Astrocyte (in vitro differentiated cells and primary cell): ENCODE measurements at regions not wholly inside any gene's neighbourhood (a gene's known extent, or its start where the extent isn't known, plus 50 kb on each side); places are given as distances from the start of the nearest gene placed in this dataset.

Source experiments
- DNase-seq: peaks from one replicate; pipeline ENCODE4 v3.0.0-alpha.2; 2010; ENCODE audit warnings: low read depth
- FAIRE-seq: peaks from 2 replicates; lab custom pipeline; 2011; peaks lifted over from hg19 to GRCh38; lab: Jason Lieb, UNC
- H2AFZ ChIP-seq: 2 replicates; pipeline ENCODE4 v1.6.0; 2012; ENCODE audit warnings: low read depth, low read length, inconsistent platforms
- H3K27ac ChIP-seq: 2 replicates; pipeline ENCODE4 v1.5.1; 2011; ENCODE audit warnings: low read depth, low read length, inconsistent platforms
- H3K27me3 ChIP-seq: 2 replicates; pipeline ENCODE4 v1.6.0; 2011; ENCODE audit warnings: low read length, inconsistent platforms; ENCODE audit not compliant: insufficient read depth
- H3K36me3 ChIP-seq: 2 replicates; pipeline ENCODE4 v1.5.1; 2011; ENCODE audit warnings: low read length, inconsistent platforms; ENCODE audit not compliant: insufficient read depth
- H3K4me1 ChIP-seq: 2 replicates; pipeline ENCODE4 v1.5.1; 2011; ENCODE audit warnings: low read length, inconsistent platforms; ENCODE audit not compliant: insufficient read depth
- H3K4me2 ChIP-seq: 2 replicates; pipeline ENCODE4 v1.6.0; 2012; ENCODE audit warnings: low read length, inconsistent platforms
- H3K4me3 ChIP-seq: 2 replicates; pipeline ENCODE4 v1.5.1; 2011; ENCODE audit warnings: low read depth, mild to moderate bottlenecking, low read length, inconsistent platforms; ENCODE audit not compliant: insufficient read depth
- H3K79me2 ChIP-seq: 2 replicates; pipeline ENCODE4 v1.6.0; 2012; ENCODE audit warnings: mild to moderate bottlenecking, low read length, inconsistent platforms; ENCODE audit not compliant: insufficient read depth
- H3K9ac ChIP-seq: 2 replicates; pipeline ENCODE4 v1.6.0; 2012; ENCODE audit warnings: mild to moderate bottlenecking, low read length, inconsistent platforms
- H3K9me3 ChIP-seq: 2 replicates; pipeline ENCODE4 v1.5.1; 2012; ENCODE audit warnings: low read depth, mild to moderate bottlenecking, low read length, inconsistent platforms; ENCODE audit not compliant: insufficient read depth
- H4K20me1 ChIP-seq: 2 replicates; pipeline ENCODE4 v1.6.0; 2012; ENCODE audit warnings: low read length, inconsistent platforms; ENCODE audit not compliant: insufficient read depth
- H3K27ac Mint-ChIP-seq: one replicate; pipeline ENCODE4 v1.8.0; 2021; ENCODE audit warnings: mild to moderate bottlenecking, mixed read lengths; ENCODE audit not compliant: unreplicated experiment
- H3K27me3 Mint-ChIP-seq: one replicate; pipeline ENCODE4 v1.8.0; 2021; ENCODE audit warnings: low read depth, mixed read lengths; ENCODE audit not compliant: unreplicated experiment
- H3K36me3 Mint-ChIP-seq: one replicate; pipeline ENCODE4 v1.8.0; 2021; ENCODE audit warnings: low read depth, mixed read lengths; ENCODE audit not compliant: unreplicated experiment
- H3K4me1 Mint-ChIP-seq: one replicate; pipeline ENCODE4 v1.8.0; 2021; ENCODE audit warnings: low read depth, mixed read lengths; ENCODE audit not compliant: unreplicated experiment
- H3K4me3 Mint-ChIP-seq: one replicate; pipeline ENCODE4 v1.8.0; 2021; ENCODE audit warnings: mild to moderate bottlenecking, moderate library complexity, mixed read lengths; ENCODE audit not compliant: unreplicated experiment
- H3K9me3 Mint-ChIP-seq: one replicate; pipeline ENCODE4 v1.8.0; 2021; ENCODE audit warnings: mild to moderate bottlenecking, mixed read lengths; ENCODE audit not compliant: unreplicated experiment
- EZH2 ChIP-seq: IDR thresholded peaks from 2 replicates; pipeline ENCODE4 v1.6.1; 2012; ENCODE audit warnings: mild to moderate bottlenecking, low read length, inconsistent platforms; ENCODE audit not compliant: insufficient read depth
- TF ChIP-seq, protein P1 (sequence below): IDR thresholded peaks from 2 replicates; pipeline ENCODE4 v1.5.1; 2011; ENCODE audit warnings: low read depth, mild to moderate bottlenecking, inconsistent platforms, low read length, moderate library complexity; ENCODE audit not compliant: insufficient read depth

DNA sequence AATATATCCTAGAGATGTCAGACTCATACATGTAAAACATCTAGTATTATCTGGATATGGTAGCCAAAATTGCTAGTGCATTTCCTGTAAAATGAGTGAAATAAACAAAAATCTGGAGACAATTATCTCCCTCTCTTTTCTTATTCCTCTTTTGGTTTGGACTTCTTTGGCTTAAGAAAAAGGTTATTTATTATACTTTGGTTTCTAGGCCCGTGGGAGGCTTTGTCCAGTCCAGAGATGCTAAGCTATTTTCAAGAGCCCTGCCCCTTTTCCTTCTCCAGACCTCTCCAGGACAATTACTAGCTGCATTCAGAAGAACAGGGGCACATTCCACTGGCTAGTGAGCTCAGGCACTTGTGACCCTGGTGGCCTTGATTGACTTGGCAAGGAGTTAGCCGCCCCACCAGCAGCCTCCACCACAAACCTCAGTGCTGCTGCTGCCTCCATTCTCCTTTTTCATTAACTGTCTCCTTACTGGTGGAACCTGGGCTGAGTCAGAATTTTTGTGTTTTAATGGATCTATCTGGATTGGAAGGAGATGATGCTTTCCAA is 747.3 kb upstream of the TENM4 start:
- no peak for FAIRE-seq
- TF ChIP-seq EZH2 = no peak
- TF ChIP-seq, protein P1, sequence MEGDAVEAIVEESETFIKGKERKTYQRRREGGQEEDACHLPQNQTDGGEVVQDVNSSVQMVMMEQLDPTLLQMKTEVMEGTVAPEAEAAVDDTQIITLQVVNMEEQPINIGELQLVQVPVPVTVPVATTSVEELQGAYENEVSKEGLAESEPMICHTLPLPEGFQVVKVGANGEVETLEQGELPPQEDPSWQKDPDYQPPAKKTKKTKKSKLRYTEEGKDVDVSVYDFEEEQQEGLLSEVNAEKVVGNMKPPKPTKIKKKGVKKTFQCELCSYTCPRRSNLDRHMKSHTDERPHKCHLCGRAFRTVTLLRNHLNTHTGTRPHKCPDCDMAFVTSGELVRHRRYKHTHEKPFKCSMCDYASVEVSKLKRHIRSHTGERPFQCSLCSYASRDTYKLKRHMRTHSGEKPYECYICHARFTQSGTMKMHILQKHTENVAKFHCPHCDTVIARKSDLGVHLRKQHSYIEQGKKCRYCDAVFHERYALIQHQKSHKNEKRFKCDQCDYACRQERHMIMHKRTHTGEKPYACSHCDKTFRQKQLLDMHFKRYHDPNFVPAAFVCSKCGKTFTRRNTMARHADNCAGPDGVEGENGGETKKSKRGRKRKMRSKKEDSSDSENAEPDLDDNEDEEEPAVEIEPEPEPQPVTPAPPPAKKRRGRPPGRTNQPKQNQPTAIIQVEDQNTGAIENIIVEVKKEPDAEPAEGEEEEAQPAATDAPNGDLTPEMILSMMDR = no peak

DNA sequence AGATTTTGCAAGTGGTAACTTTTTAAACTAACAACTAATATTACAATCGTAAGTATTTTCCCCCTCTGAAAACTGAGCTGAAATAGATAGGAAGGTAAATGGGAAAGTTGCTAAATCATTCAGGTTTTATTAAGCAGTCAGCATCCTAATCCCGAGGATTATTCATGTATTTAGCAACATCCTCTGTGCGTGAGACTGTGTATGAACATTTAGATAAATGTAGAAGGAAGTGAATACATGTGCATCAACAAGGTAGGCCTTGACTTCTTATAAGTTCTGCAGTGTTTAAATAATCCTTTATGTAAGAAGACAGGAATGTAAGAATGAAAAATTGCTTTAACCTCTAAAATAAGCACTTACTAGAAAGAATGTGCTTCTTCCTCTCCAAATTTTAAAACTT is 745.9 kb upstream of the TENM4 start:
- FAIRE-seq (no peak), DNase-seq (peak; percentile 25)
- Histone ChIP-seq H3K27me3 (no peaks in the 10 kb centered on the region), H3K4me3 (no peak overlapping the region), H3K9me3 (no peaks in the 10 kb centered on the region), H3K36me3 (no peaks in the 10 kb centered on the region), H4K20me1 (no peaks in the 10 kb centered on the region), H3K4me1 (no peaks in the 10 kb centered on the region), H3K9ac (no peak overlapping the region), H3K27ac (no peak overlapping the region), H2AFZ (no peak overlapping the region), H3K79me2 (no peaks in the 10 kb centered on the region), H3K4me2 (no peak overlapping the region)
- H3K4me3 Mint-ChIP-seq = no peak overlapping the region
- TF ChIP-seq, protein P1 = no peak
- no peak for TF ChIP-seq EZH2
- H3K27me3 Mint-ChIP-seq = peaks cover 1% of the 10 kb centered on the region
- H3K4me1 Mint-ChIP-seq = peaks cover 11% of the 10 kb centered on the region
- H3K36me3 Mint-ChIP-seq = no peaks in the 10 kb centered on the region
- peaks cover 3% of the 10 kb centered on the region for H3K9me3 Mint-ChIP-seq
- H3K27ac Mint-ChIP-seq = no peak overlapping the region

More for the DNA sequence above, 747.3 kb upstream of the TENM4 start:
- Histone ChIP-seq H3K4me3 (no peak overlapping the region), H3K9me3 (no peaks in the 10 kb centered on the region), H3K4me1 (no peaks in the 10 kb centered on the region), H3K4me2 (no peak overlapping the region), H3K79me2 (no peaks in the 10 kb centered on the region), H3K9ac (no peak overlapping the region), H3K27ac (no peak overlapping the region), H3K27me3 (no peaks in the 10 kb centered on the region), H2AFZ (no peak overlapping the region), H3K36me3 (no peaks in the 10 kb centered on the region), H4K20me1 (no peaks in the 10 kb centered on the region)
- DNase-seq = no peak
- Mint-ChIP-seq H3K27ac (no peak overlapping the region), H3K36me3 (no peaks in the 10 kb centered on the region), H3K4me1 (peaks cover 2% of the 10 kb centered on the region), H3K9me3 (peaks cover 3% of the 10 kb centered on the region), H3K27me3 (peaks cover 1% of the 10 kb centered on the region), H3K4me3 (no peak overlapping the region)

DNA sequence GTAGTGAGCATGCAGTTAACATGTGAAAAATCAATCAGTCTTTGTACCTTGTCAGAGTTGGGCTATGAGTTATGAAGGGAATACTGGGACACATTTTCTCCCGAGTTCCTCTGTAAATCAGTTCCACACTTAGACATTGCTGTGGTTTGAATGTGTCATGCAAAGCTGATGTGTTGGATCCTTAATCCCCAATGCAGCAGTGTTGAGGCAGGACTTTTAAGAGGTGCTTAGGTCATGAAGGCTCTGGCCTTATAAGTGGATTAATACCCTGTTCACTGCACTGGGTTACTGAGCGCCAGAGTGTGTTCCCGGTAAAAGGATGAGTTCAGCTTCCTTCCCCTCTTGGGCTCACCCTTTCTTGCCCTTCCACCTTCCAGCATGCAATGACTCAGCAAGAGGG is 742.1 kb upstream of the TENM4 start:
- no peaks in the 10 kb centered on the region for H3K9me3 ChIP-seq
- H3K9me3 Mint-ChIP-seq = peaks cover 14% of the 10 kb centered on the region
- FAIRE-seq (no peak), DNase-seq (peak; percentile 1)
- H2AFZ ChIP-seq = no peak overlapping the region
- no peak overlapping the region for H3K4me2 ChIP-seq
- H3K9ac ChIP-seq = no peak overlapping the region
- peak overlapping the region; percentile 54 for H3K27ac Mint-ChIP-seq
- no peaks in the 10 kb centered on the region for H3K4me1 ChIP-seq
- no peaks in the 10 kb centered on the region for H3K79me2 ChIP-seq
- no peak for TF ChIP-seq EZH2
- TF ChIP-seq, protein P1 = no peak
- H4K20me1 ChIP-seq = no peaks in the 10 kb centered on the region
- H3K27me3 ChIP-seq = no peaks in the 10 kb centered on the region
- H3K27me3 Mint-ChIP-seq = peaks cover 4% of the 10 kb centered on the region
- no peak overlapping the region for H3K27ac ChIP-seq
- peaks cover 11% of the 10 kb centered on the region for H3K4me1 Mint-ChIP-seq
- no peak overlapping the region for H3K4me3 ChIP-seq
- H3K4me3 Mint-ChIP-seq = no peak overlapping the region
- peaks cover 2% of the 10 kb centered on the region for H3K36me3 Mint-ChIP-seq
- H3K36me3 ChIP-seq = no peaks in the 10 kb centered on the region
